Endothelial cell of umbilical vein (primary cell): ENCODE measurements at regions not wholly inside any gene's neighbourhood (a gene's known extent, or its start where the extent isn't known, plus 50 kb on each side); places are given as distances from the start of the nearest gene placed in this dataset.

Source experiments
- BruUV-seq: library from RNA; stranded (reverse); fragments of 400-500 nt; replicated peaks from 2 replicates; lab custom pipeline; 2021; lab: Mats Ljungman, UMichigan
- CTCF ChIA-PET: fragments of 300-600, 350-600 bp; sonication (Branson Sonifier 250); formaldehyde crosslinking; loops from one replicate; lab custom pipeline; 2021; ENCODE audit warnings: antibody characterized with exemption, inconsistent platforms; lab: Charles Lee
- POLR2A ChIA-PET: fragments of 300-600, 350-600 bp; sonication (Branson Sonifier 250); formaldehyde crosslinking; loops from one replicate; lab custom pipeline; 2021; ENCODE audit warnings: antibody characterized with exemption, inconsistent platforms; lab: Charles Lee
- DNase-seq: peaks from one replicate; pipeline ENCODE4 v3.0.0-alpha.2; 2011; ENCODE audit warnings: low read depth, low spot score
- FAIRE-seq: peaks from 2 replicates; lab custom pipeline; 2011; peaks lifted over from hg19 to GRCh38; lab: Jason Lieb, UNC
- H2AFZ ChIP-seq: 2 replicates; pipeline ENCODE4 v1.6.0; 2012; ENCODE audit warnings: low read depth, low read length, control low read depth, inconsistent platforms
- H3K27ac ChIP-seq: 2 replicates; pipeline ENCODE4 v1.5.1; 2011; ENCODE audit warnings: low read depth, mild to moderate bottlenecking, control low read depth, low read length, moderate library complexity; ENCODE audit not compliant: insufficient read depth
- H3K27me3 ChIP-seq, 2 experiments: 2 replicates each; pipeline versions ENCODE4 v1.6.0 to v1.6.1; 2011; ENCODE audit warnings: low read length in 2 of 2, mixed read lengths in 1 of 2; ENCODE audit not compliant: control insufficient read depth in 2 of 2, insufficient read depth in 2 of 2
- H3K36me3 ChIP-seq, 2 experiments: 2 replicates in 1 of 2; 3 replicates in 1 of 2; pipeline ENCODE4 v1.5.1; 2011; ENCODE audit warnings: low read length in 2 of 2, mild to moderate bottlenecking in 1 of 2, moderate library complexity in 1 of 2; ENCODE audit not compliant: control insufficient read depth in 2 of 2, insufficient read depth in 2 of 2; ENCODE audit errors: extremely low read depth in 1 of 2
- H3K4me1 ChIP-seq: 3 replicates; pipeline ENCODE4 v1.5.1; 2011; ENCODE audit warnings: mild to moderate bottlenecking, low read length; ENCODE audit not compliant: control insufficient read depth, insufficient read depth; ENCODE audit errors: extremely low read depth
- H3K4me2 ChIP-seq: 2 replicates; pipeline ENCODE4 v1.6.1; 2011; ENCODE audit warnings: low read length, control low read depth, mixed read lengths; ENCODE audit not compliant: insufficient read depth
- H3K4me3 ChIP-seq, 3 experiments: fragments of 200-600 bp in 1 of 3; sonication (generic), shearing (Covaris generic) in 1 of 3; replicated peaks in 1 of 3; 2 replicates each; pipeline ENCODE4 v1.5.1; 2011 to 2016; ENCODE audit warnings: control low read depth in 3 of 3, low read length in 3 of 3, mild to moderate bottlenecking in 2 of 3, inconsistent platforms in 1 of 3, low read depth in 1 of 3, moderate library complexity in 1 of 3; ENCODE audit not compliant: insufficient read depth in 1 of 3
- H3K79me2 ChIP-seq: 2 replicates; pipeline ENCODE4 v1.6.0; 2012; ENCODE audit warnings: low read length, inconsistent platforms; ENCODE audit not compliant: control insufficient read depth, insufficient read depth
- H3K9ac ChIP-seq: replicated peaks from 2 replicates; pipeline ENCODE3; 2011; ENCODE audit warnings: low read length, control low read depth; ENCODE audit not compliant: insufficient read depth; ENCODE audit errors: extremely low read depth
- H3K9me1 ChIP-seq: replicated peaks from 3 replicates; pipeline ENCODE4 v1.6.0; 2011; ENCODE audit warnings: mild to moderate bottlenecking, low read length; ENCODE audit not compliant: control insufficient read depth, insufficient read depth; ENCODE audit errors: extremely low read depth
- H3K9me3 ChIP-seq: replicated peaks from 2 replicates; pipeline ENCODE4 v1.5.1; 2012; ENCODE audit warnings: low read length, inconsistent platforms; ENCODE audit not compliant: control insufficient read depth, insufficient read depth
- H4K20me1 ChIP-seq: replicated peaks from 2 replicates; pipeline ENCODE3; 2011; ENCODE audit warnings: mild to moderate bottlenecking, low read length; ENCODE audit not compliant: control insufficient read depth, insufficient read depth; ENCODE audit errors: extremely low read depth
- CTCF ChIP-seq, 2 donors: IDR thresholded peaks; 1 replicate in 1 of 2; 2 replicates in 1 of 2; pipeline ENCODE4 v1.5.1; 2011; ENCODE audit warnings: low read length in 2 of 2, mild to moderate bottlenecking in 2 of 2, moderate library complexity in 2 of 2, control low read depth in 1 of 2, inconsistent platforms in 1 of 2, low read depth in 1 of 2; ENCODE audit not compliant: insufficient read depth in 1 of 2; ENCODE audit errors: extremely low read depth in 1 of 2
- EZH2 ChIP-seq: IDR thresholded peaks from 2 replicates; pipeline ENCODE4 v1.6.1; 2012; ENCODE audit warnings: borderline replicate concordance, low read depth, mild to moderate bottlenecking, moderate library complexity, low read length, inconsistent platforms; ENCODE audit not compliant: severe bottlenecking
- FOS ChIP-seq: IDR thresholded peaks from 2 replicates; pipeline ENCODE4 v1.6.1; 2011; ENCODE audit warnings: mild to moderate bottlenecking, low read length, moderate library complexity, borderline replicate concordance; ENCODE audit not compliant: insufficient read depth
- GATA2 ChIP-seq: IDR thresholded peaks from 2 replicates; pipeline ENCODE4 v1.7.0; 2011; ENCODE audit warnings: low read depth, mild to moderate bottlenecking, moderate library complexity, mixed read lengths, low read length; ENCODE audit not compliant: insufficient read length, insufficient read depth
- JUN ChIP-seq: IDR thresholded peaks from 2 replicates; pipeline ENCODE4 v1.6.1; 2011; ENCODE audit warnings: borderline replicate concordance, low read depth; ENCODE audit not compliant: insufficient read length, insufficient read depth
- MAX ChIP-seq: IDR thresholded peaks from 2 replicates; pipeline ENCODE4 v1.6.1; 2011; ENCODE audit not compliant: insufficient read depth, insufficient read length
- MYC ChIP-seq: IDR thresholded peaks from one replicate; pipeline ENCODE4 v1.6.1; 2011; ENCODE audit warnings: mild to moderate bottlenecking, low read depth, low read length
- POLR2A ChIP-seq: IDR thresholded peaks from 2 replicates; pipeline ENCODE4 v1.6.1; 2012; ENCODE audit warnings: low read depth, mild to moderate bottlenecking, control low read depth, low read length
- POLR2AphosphoS5 ChIP-seq: IDR thresholded peaks from 2 replicates; pipeline ENCODE4 v1.6.1; 2012; ENCODE audit warnings: low read depth, mild to moderate bottlenecking, control low read depth, low read length, moderate library complexity; ENCODE audit not compliant: insufficient read depth
- dilution Hi-C: fragments of 300-500 bp; cut with MboI; formaldehyde crosslinking; loops from one replicate; pipeline ENCODE4 v1.15.0; 2019; ENCODE audit warnings: low sequenced_read_pairs; ENCODE audit not compliant: extremely low pct_ligation_motif_present
- intact Hi-C: fragments of 100-400 bp; cut with micrococcal nuclease; formaldehyde crosslinking; loops from one replicate; pipeline ENCODE4 v1.10.0; 2022

GRCh38 chr5:88390481-88390880 is 121.8 kb upstream of the TMEM161B start:
- Histone ChIP-seq H4K20me1 (no peaks in the 10 kb centered on the region), H3K9me1 (no peaks in the 10 kb centered on the region), H3K4me1 (no peaks in the 10 kb centered on the region), H3K9me3 (no peaks in the 10 kb centered on the region), H3K4me3 (no peak overlapping the region), H3K36me3 (no peaks in the 10 kb centered on the region), H2AFZ (no peak overlapping the region), H3K4me2 (no peak overlapping the region), H3K9ac (no peak overlapping the region), H3K79me2 (no peaks in the 10 kb centered on the region), H3K27me3 (peaks cover 0 to 3% of the 10 kb centered on the region in 2 experiments), H3K27ac (no peak overlapping the region)
- POLR2A ChIA-PET = no interaction called here
- dilution Hi-C loops = no loop called here
- DNase-seq = no peak
- TF ChIP-seq JUN (no peak), FOS (no peak), MYC (no peak), MAX (no peak), CTCF (IDR thresholded peaks at IDR 0.05; ENCODE audit: extremely low read depth in 1 of 2, insufficient read depth in 1 of 2, low read depth in 1 of 2, low read length in 2 of 2) (no peak), POLR2AphosphoS5 (no peak), EZH2 (no peak), POLR2A (no peak), GATA2 (no peak)
- FAIRE-seq = no peak
- no TSS peak for BruUV-seq
- CTCF ChIA-PET = no interaction called here
- intact Hi-C loops = no loop called here
